ENCODE measurements at regions not wholly inside any gene's neighbourhood (a gene's known extent, or its start where the extent isn't known, plus 50 kb on each side); places are given as distances from the start of the nearest gene placed in this dataset.

- peak; percentile 86 to 98 for DNase-seq (ENCODE audit: low read depth in 2 of 2)
- no peak overlapping the region for H3K4me3 ChIP-seq (replicated peaks in 1 of 2; ENCODE audit: low read depth in 2 of 2, low read length in 2 of 2)
- TF ChIP-seq CTCF (IDR thresholded peaks at IDR 0.05; ENCODE audit: low read depth, low read length), result no peak
Measured at GRCh38 chr1:78279051-78279450, 211.7 kb upstream of the PTGFR start.

GRCh38 chr1:78280626-78281025, 210.1 kb upstream of the PTGFR start:
- H3K4me3 ChIP-seq (replicated peaks in 1 of 2; ENCODE audit: low read depth in 2 of 2, low read length in 2 of 2), result no peak overlapping the region
- peak in 1 of 2 donors; percentile 37 for DNase-seq (ENCODE audit: low read depth in 2 of 2)
- TF ChIP-seq CTCF (IDR thresholded peaks at IDR 0.05; ENCODE audit: low read depth, low read length), result no peak

- no peak for DNase-seq (ENCODE audit: low read depth in 2 of 2)
- no peak for TF ChIP-seq CTCF (IDR thresholded peaks at IDR 0.05; ENCODE audit: low read depth, low read length)
- H3K4me3 ChIP-seq (replicated peaks in 1 of 2; ENCODE audit: low read depth in 2 of 2, low read length in 2 of 2), result no peak overlapping the region
Measured at GRCh38 chr1:78281580-78281979, 209.2 kb upstream of the PTGFR start.

GRCh38 chr1:78283691-78284090, 207.1 kb upstream of the PTGFR start:
- no peak for TF ChIP-seq CTCF (IDR thresholded peaks at IDR 0.05; ENCODE audit: low read depth, low read length)
- DNase-seq (ENCODE audit: low read depth in 2 of 2), result no peak
- H3K4me3 ChIP-seq (replicated peaks in 1 of 2; ENCODE audit: low read depth in 2 of 2, low read length in 2 of 2), result no peak overlapping the region

- no peak for TF ChIP-seq CTCF (IDR thresholded peaks at IDR 0.05; ENCODE audit: low read depth, low read length)
- no peak overlapping the region for H3K4me3 ChIP-seq (replicated peaks in 1 of 2; ENCODE audit: low read depth in 2 of 2, low read length in 2 of 2)
- DNase-seq (ENCODE audit: low read depth in 2 of 2), result peak; percentile 32 to 46
Measured at GRCh38 chr1:78284354-78284753, 206.4 kb upstream of the PTGFR start.

GRCh38 chr1:78286686-78287085, 204.1 kb upstream of the PTGFR start:
- TF ChIP-seq CTCF (IDR thresholded peaks at IDR 0.05; ENCODE audit: low read depth, low read length), result no peak
- DNase-seq (ENCODE audit: low read depth in 2 of 2), result peak; percentile 80 to 98

GRCh38 chr1:78289603-78290002, 201.2 kb upstream of the PTGFR start:
- DNase-seq (ENCODE audit: low read depth in 2 of 2), result peak in 1 of 2 donors; percentile 39
- no peak for TF ChIP-seq CTCF (IDR thresholded peaks at IDR 0.05; ENCODE audit: low read depth, low read length)
- no peak overlapping the region for H3K4me3 ChIP-seq (replicated peaks in 1 of 2; ENCODE audit: low read depth in 2 of 2, low read length in 2 of 2)

More at GRCh38 chr1:78286686-78287085, 204.1 kb upstream of the PTGFR start:
- H3K4me3 ChIP-seq (replicated peaks in 1 of 2; ENCODE audit: low read depth in 2 of 2, low read length in 2 of 2), result no peak overlapping the region

Measured in cardiac fibroblast (primary cell).